GM12878 (cell line): ENCODE measurements at regions not wholly inside any gene's neighbourhood (a gene's known extent, or its start where the extent isn't known, plus 50 kb on each side); places are given as distances from the start of the nearest gene placed in this dataset.

Experiments used
- ATAC-seq: fragments of 200-7000 bp; cut with Tn5 transposase; 3 replicates; pipeline ENCODE4 v1.9.1; 2020; ENCODE audit warnings: mild to moderate bottlenecking, moderate library complexity
- BruUV-seq: library from RNA; stranded (reverse); fragments of 400-500 nt; replicated peaks from 2 replicates; lab custom pipeline; 2021; lab: Mats Ljungman, UMichigan
- CTCF ChIA-PET: fragments of 300-600 bp; sonication (Branson Sonifier 250); formaldehyde crosslinking; extraction: SDS; loops from one replicate; lab custom pipeline; 2021; ENCODE audit warnings: inconsistent platforms; lab: Yijun Ruan, JAX
- POLR2A ChIA-PET: fragments of 350-600 bp; formaldehyde crosslinking; extraction: SDS; loops from one replicate; lab custom pipeline; 2021; ENCODE audit warnings: inconsistent platforms; lab: Charles Lee
- RAD21 ChIA-PET: fragments of 300-600 bp; sonication (Branson Sonifier 250); formaldehyde crosslinking; loops from one replicate; lab custom pipeline; 2023; ENCODE audit warnings: antibody characterized with exemption; ENCODE audit not compliant: unreplicated experiment; lab: Charles Lee
- SMC1A ChIA-PET: fragments of 300-600 bp; sonication (Branson Sonifier 250); formaldehyde crosslinking; loops from one replicate; lab custom pipeline; 2023; ENCODE audit not compliant: unreplicated experiment, uncharacterized antibody; lab: Charles Lee
- DNase-seq: peaks from one replicate; pipeline ENCODE4 v3.0.0-alpha.2; 2011; ENCODE audit warnings: low read depth, low spot score
- FAIRE-seq: peaks from 3 replicates; lab custom pipeline; 2011; peaks lifted over from hg19 to GRCh38; lab: Jason Lieb, UNC
- H2AFZ ChIP-seq: 2 replicates; pipeline ENCODE4 v1.6.0; 2011; ENCODE audit warnings: low read depth, low read length, control low read depth; ENCODE audit not compliant: control insufficient read depth
- H3K27ac ChIP-seq: 2 replicates; pipeline ENCODE4 v1.5.1; 2011; ENCODE audit warnings: control low read depth; ENCODE audit not compliant: control insufficient read depth, insufficient read depth
- H3K27me3 ChIP-seq, 2 experiments: replicated peaks in 1 of 2; 2 replicates each; pipeline versions ENCODE4 v1.6.0 to v1.6.1; 2011; ENCODE audit warnings: low read length in 1 of 2; ENCODE audit not compliant: control insufficient read depth in 2 of 2, insufficient read depth in 2 of 2
- H3K36me3 ChIP-seq, 2 experiments: 2 replicates each; pipeline ENCODE4 v1.5.1; 2011; ENCODE audit warnings: low read length in 1 of 2; ENCODE audit not compliant: control insufficient read depth in 2 of 2, insufficient read depth in 2 of 2
- H3K4me1 ChIP-seq: 2 replicates; pipeline ENCODE4 v1.6.1; 2011; ENCODE audit warnings: mild to moderate bottlenecking, low read length, moderate library complexity, mixed read lengths; ENCODE audit not compliant: control insufficient read depth, insufficient read depth
- H3K4me2 ChIP-seq: 2 replicates; pipeline ENCODE4 v1.6.0; 2011; ENCODE audit warnings: control low read depth; ENCODE audit not compliant: control insufficient read depth, insufficient read depth
- H3K4me3 ChIP-seq: fragments of 200-600 bp; sonication (generic); 2 replicates; pipeline ENCODE4 v1.5.1; 2016
- H3K79me2 ChIP-seq: 2 replicates; pipeline ENCODE4 v1.6.0; 2011; ENCODE audit warnings: low read length; ENCODE audit not compliant: control insufficient read depth, insufficient read depth
- H3K9ac ChIP-seq: 2 replicates; pipeline ENCODE4 v1.8.0; 2011; ENCODE audit warnings: low read length, control low read depth, mixed read lengths; ENCODE audit not compliant: control insufficient read depth, insufficient read depth
- H3K9me3 ChIP-seq: replicated peaks from 3 replicates; pipeline ENCODE4 v1.5.1; 2011; ENCODE audit warnings: mild to moderate bottlenecking, low read length; ENCODE audit not compliant: control insufficient read depth, insufficient read depth
- H4K20me1 ChIP-seq: 2 replicates; pipeline ENCODE4 v1.6.0; 2011; ENCODE audit not compliant: control insufficient read depth, insufficient read depth
- CBFB ChIP-seq: IDR thresholded peaks from 2 replicates; pipeline ENCODE4 v1.6.1; 2016; ENCODE audit warnings: antibody characterized with exemption, low read depth
- CEBPB ChIP-seq, 2 experiments: fragments of 150-350 bp in 1 of 2; IDR thresholded peaks; 2 replicates each; pipeline ENCODE4 v1.6.1; 2012 to 2014; ENCODE audit warnings: low read depth in 2 of 2, low read length in 2 of 2, borderline replicate concordance in 1 of 2, inconsistent platforms in 1 of 2
- CREB1 ChIP-seq: IDR thresholded peaks from 2 replicates; pipeline ENCODE4 v1.6.1; 2012; ENCODE audit warnings: low read depth, mild to moderate bottlenecking, inconsistent platforms
- GATAD2B ChIP-seq: fragments of 450-650 bp; conservative IDR thresholded peaks from 2 replicates; pipeline ENCODE4 v1.6.1; 2017; ENCODE audit warnings: low read depth, mild to moderate bottlenecking, moderate library complexity
- IRF4 ChIP-seq: IDR thresholded peaks from 2 replicates; pipeline ENCODE4 v1.6.1; 2011; ENCODE audit warnings: low read depth, low read length
- NFXL1 ChIP-seq: fragments of 450-650 bp; IDR thresholded peaks from 2 replicates; pipeline ENCODE4 v1.6.1; 2017; ENCODE audit warnings: antibody characterized with exemption, mild to moderate bottlenecking, borderline replicate concordance
- NFYB ChIP-seq: IDR thresholded peaks from 2 replicates; pipeline ENCODE4 v1.6.1; 2011; ENCODE audit warnings: low read depth, mild to moderate bottlenecking, low read length, improper control_type of control experiment, moderate library complexity; ENCODE audit not compliant: insufficient read depth
- POLR2AphosphoS2 ChIP-seq: IDR thresholded peaks from 2 replicates; pipeline ENCODE4 v1.6.1; 2011; ENCODE audit warnings: low read depth, mild to moderate bottlenecking, low read length, improper control_type of control experiment, moderate library complexity
- RAD21 ChIP-seq: IDR thresholded peaks from 2 replicates; pipeline ENCODE4 v1.6.1; 2011; ENCODE audit warnings: mild to moderate bottlenecking, low read depth, low read length, moderate library complexity; ENCODE audit not compliant: insufficient read depth
- RBBP5 ChIP-seq: fragments of 200-600 bp; sonication (generic); conservative IDR thresholded peaks from 2 replicates; pipeline ENCODE4 v1.6.1; 2016
- RCOR1 ChIP-seq: conservative IDR thresholded peaks from 2 replicates; pipeline ENCODE4 v1.6.1; 2012; ENCODE audit warnings: low read depth, low read length, improper control_type of control experiment
- SREBF1 ChIP-seq: IDR thresholded peaks from 2 replicates; pipeline ENCODE4 v1.6.1; 2012; ENCODE audit warnings: mild to moderate bottlenecking, low read length
- TBL1XR1 ChIP-seq: IDR thresholded peaks from 2 replicates; pipeline ENCODE4 v1.6.1; 2012; ENCODE audit warnings: low read depth, low read length, improper control_type of control experiment
- ZNF384 ChIP-seq: IDR thresholded peaks from 2 replicates; pipeline ENCODE4 v1.6.1; 2012; ENCODE audit warnings: low read depth, mild to moderate bottlenecking, low read length, improper control_type of control experiment, borderline replicate concordance
- WGBS: methylation state at CpG from one replicate; pipeline ENCODE4 v1.1.6; 2016; ENCODE audit warnings: low lambda C conversion rate; ENCODE audit not compliant: insufficient replicate concordance, insufficient coverage; ENCODE audit errors: missing lambda C conversion rate; 5-methylcytosine and 5-hydroxymethylcytosine counted together
- in situ Hi-C: fragments of 300-500 bp; cut with MboI; formaldehyde crosslinking; loops from 9 replicates; pipeline ENCODE4 v1.14.3; 2018; ENCODE audit warnings: mixed read lengths
- intact Hi-C: fragments of 100-400 bp; cut with micrococcal nuclease; formaldehyde crosslinking; loops from one replicate; pipeline ENCODE4 v1.14.2; 2022; ENCODE audit not compliant: unreplicated experiment
- TF ChIP-seq, protein P1 (sequence below): fragments of 150-350 bp; IDR thresholded peaks from 2 replicates; pipeline ENCODE4 v1.6.1; 2014; ENCODE audit warnings: mild to moderate bottlenecking, low read depth, low read length
- TF ChIP-seq, protein P2 (sequence below): IDR thresholded peaks from 2 replicates; pipeline ENCODE4 v1.6.1; 2012; ENCODE audit warnings: mild to moderate bottlenecking, low read depth, low read length
- TF ChIP-seq, protein P3 (sequence below): fragments of 150-350 bp; IDR thresholded peaks from 2 replicates; pipeline ENCODE4 v1.6.1; 2016; ENCODE audit warnings: low read depth, low read length

DNA sequence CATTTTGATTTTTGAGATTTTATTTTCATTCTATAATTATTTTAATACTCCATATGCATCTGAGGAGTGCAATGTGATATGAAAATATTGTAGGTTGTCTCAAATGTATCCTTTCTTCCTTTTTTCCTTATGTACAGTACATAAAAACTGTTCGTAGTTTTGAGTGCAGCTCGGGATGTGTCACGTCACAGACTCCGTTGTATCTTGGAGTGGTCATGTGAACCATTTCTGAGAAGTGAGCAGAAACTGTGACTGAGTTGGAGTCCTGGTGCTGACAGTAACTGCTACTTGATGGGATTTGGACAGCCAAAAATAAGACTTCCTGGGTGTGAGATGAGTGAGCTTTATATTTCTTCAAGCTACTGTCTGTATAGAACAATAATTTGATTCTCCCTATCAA lies 761.4 kb upstream of the MAN1A1 start:
- in situ Hi-C loops = no loop called here
- H3K79me2 ChIP-seq = no peaks in the 10 kb centered on the region
- ChIA-PET RAD21 (no interaction called here), CTCF (interaction anchor here (0.8 kb wide), 1 partner anchor 962 kb away, joined by 3 read pairs; no protein-coding TSS in a partner anchor), POLR2A (no interaction called here), SMC1A (interaction anchor here (1.3 kb wide), 1 partner anchor 32 kb away, joined by 3 read pairs; no protein-coding TSS in a partner anchor)
- ATAC-seq = no peak
- no peak for DNase-seq
- no peak overlapping the region for H3K4me3 ChIP-seq
- no peak for FAIRE-seq
- H3K4me1 ChIP-seq = no peaks in the 10 kb centered on the region
- no TSS peak for BruUV-seq
- 86% methylated on average over 4 of the region's 4 CpGs for WGBS
- no peak overlapping the region for H3K4me2 ChIP-seq
- no peaks in the 10 kb centered on the region for H4K20me1 ChIP-seq
- intact Hi-C loops = no loop called here
- no peak overlapping the region for H3K27ac ChIP-seq
- H3K9ac ChIP-seq = no peak overlapping the region
- no peak overlapping the region for H2AFZ ChIP-seq
- no peaks in the 10 kb centered on the region for H3K9me3 ChIP-seq
- H3K36me3 ChIP-seq = no peaks in the 10 kb centered on the region
- no peaks in the 10 kb centered on the region for H3K27me3 ChIP-seq
- TF ChIP-seq CBFB (no peak), RBBP5 (no peak), GATAD2B (no peak), NFYB (no peak), CREB1 (no peak), SREBF1 (no peak), NFXL1 (no peak), RCOR1 (no peak), POLR2AphosphoS2 (no peak), CEBPB (IDR thresholded peaks at IDR 0.05; ENCODE audit: borderline replicate concordance in 1 of 2, low read depth in 2 of 2, low read length in 2 of 2) (no peak), RAD21 (no peak), TBL1XR1 (no peak), ZNF384 (no peak), IRF4 (no peak)
- TF ChIP-seq, protein P1, sequence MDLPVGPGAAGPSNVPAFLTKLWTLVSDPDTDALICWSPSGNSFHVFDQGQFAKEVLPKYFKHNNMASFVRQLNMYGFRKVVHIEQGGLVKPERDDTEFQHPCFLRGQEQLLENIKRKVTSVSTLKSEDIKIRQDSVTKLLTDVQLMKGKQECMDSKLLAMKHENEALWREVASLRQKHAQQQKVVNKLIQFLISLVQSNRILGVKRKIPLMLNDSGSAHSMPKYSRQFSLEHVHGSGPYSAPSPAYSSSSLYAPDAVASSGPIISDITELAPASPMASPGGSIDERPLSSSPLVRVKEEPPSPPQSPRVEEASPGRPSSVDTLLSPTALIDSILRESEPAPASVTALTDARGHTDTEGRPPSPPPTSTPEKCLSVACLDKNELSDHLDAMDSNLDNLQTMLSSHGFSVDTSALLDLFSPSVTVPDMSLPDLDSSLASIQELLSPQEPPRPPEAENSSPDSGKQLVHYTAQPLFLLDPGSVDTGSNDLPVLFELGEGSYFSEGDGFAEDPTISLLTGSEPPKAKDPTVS = no peak
- TF ChIP-seq, protein P2, sequence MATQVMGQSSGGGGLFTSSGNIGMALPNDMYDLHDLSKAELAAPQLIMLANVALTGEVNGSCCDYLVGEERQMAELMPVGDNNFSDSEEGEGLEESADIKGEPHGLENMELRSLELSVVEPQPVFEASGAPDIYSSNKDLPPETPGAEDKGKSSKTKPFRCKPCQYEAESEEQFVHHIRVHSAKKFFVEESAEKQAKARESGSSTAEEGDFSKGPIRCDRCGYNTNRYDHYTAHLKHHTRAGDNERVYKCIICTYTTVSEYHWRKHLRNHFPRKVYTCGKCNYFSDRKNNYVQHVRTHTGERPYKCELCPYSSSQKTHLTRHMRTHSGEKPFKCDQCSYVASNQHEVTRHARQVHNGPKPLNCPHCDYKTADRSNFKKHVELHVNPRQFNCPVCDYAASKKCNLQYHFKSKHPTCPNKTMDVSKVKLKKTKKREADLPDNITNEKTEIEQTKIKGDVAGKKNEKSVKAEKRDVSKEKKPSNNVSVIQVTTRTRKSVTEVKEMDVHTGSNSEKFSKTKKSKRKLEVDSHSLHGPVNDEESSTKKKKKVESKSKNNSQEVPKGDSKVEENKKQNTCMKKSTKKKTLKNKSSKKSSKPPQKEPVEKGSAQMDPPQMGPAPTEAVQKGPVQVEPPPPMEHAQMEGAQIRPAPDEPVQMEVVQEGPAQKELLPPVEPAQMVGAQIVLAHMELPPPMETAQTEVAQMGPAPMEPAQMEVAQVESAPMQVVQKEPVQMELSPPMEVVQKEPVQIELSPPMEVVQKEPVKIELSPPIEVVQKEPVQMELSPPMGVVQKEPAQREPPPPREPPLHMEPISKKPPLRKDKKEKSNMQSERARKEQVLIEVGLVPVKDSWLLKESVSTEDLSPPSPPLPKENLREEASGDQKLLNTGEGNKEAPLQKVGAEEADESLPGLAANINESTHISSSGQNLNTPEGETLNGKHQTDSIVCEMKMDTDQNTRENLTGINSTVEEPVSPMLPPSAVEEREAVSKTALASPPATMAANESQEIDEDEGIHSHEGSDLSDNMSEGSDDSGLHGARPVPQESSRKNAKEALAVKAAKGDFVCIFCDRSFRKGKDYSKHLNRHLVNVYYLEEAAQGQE = no peak
- TF ChIP-seq, protein P3, sequence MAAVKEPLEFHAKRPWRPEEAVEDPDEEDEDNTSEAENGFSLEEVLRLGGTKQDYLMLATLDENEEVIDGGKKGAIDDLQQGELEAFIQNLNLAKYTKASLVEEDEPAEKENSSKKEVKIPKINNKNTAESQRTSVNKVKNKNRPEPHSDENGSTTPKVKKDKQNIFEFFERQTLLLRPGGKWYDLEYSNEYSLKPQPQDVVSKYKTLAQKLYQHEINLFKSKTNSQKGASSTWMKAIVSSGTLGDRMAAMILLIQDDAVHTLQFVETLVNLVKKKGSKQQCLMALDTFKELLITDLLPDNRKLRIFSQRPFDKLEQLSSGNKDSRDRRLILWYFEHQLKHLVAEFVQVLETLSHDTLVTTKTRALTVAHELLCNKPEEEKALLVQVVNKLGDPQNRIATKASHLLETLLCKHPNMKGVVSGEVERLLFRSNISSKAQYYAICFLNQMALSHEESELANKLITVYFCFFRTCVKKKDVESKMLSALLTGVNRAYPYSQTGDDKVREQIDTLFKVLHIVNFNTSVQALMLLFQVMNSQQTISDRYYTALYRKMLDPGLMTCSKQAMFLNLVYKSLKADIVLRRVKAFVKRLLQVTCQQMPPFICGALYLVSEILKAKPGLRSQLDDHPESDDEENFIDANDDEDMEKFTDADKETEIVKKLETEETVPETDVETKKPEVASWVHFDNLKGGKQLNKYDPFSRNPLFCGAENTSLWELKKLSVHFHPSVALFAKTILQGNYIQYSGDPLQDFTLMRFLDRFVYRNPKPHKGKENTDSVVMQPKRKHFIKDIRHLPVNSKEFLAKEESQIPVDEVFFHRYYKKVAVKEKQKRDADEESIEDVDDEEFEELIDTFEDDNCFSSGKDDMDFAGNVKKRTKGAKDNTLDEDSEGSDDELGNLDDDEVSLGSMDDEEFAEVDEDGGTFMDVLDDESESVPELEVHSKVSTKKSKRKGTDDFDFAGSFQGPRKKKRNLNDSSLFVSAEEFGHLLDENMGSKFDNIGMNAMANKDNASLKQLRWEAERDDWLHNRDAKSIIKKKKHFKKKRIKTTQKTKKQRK = no peak
